ENCODE measurements at regions not wholly inside any gene's neighbourhood (a gene's known extent, or its start where the extent isn't known, plus 50 kb on each side); places are given as distances from the start of the nearest gene placed in this dataset.

DNA sequence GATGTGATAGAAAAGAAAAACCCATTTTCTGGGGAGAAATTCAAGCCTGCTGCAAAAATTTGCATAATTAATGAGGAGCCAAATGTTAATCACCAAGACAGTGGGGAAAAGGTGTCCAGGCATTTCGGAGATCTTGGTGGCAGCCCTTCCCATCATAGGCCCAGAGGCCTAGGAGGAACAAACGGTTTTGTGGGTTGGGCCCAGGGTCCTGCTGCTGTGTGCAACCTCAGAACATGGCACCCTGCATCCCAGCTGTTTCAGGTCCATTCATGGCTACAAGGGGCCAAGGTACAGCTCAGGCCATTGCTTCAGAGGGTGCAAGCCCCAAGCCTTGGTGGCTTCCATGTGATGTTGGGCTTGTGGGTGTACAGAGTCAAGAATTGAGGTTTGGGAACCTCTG is 189.8 kb upstream of the IMPG1 start:
- TF ChIP-seq, protein P1, sequence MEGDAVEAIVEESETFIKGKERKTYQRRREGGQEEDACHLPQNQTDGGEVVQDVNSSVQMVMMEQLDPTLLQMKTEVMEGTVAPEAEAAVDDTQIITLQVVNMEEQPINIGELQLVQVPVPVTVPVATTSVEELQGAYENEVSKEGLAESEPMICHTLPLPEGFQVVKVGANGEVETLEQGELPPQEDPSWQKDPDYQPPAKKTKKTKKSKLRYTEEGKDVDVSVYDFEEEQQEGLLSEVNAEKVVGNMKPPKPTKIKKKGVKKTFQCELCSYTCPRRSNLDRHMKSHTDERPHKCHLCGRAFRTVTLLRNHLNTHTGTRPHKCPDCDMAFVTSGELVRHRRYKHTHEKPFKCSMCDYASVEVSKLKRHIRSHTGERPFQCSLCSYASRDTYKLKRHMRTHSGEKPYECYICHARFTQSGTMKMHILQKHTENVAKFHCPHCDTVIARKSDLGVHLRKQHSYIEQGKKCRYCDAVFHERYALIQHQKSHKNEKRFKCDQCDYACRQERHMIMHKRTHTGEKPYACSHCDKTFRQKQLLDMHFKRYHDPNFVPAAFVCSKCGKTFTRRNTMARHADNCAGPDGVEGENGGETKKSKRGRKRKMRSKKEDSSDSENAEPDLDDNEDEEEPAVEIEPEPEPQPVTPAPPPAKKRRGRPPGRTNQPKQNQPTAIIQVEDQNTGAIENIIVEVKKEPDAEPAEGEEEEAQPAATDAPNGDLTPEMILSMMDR (conservative IDR thresholded peaks at IDR 0.05 in 1 of 2, IDR thresholded peaks at IDR 0.05 in 1 of 2; ENCODE audit: extremely low read depth in 1 of 2, insufficient read depth in 1 of 2, low read depth in 1 of 2, low read length in 2 of 2) = no peak
- no peak for TF ChIP-seq EZH2 (IDR thresholded peaks at IDR 0.05; ENCODE audit: borderline replicate concordance, low read length)
